Parathyroid adenoma (tissue), 2 donors: ENCODE measurements at regions not wholly inside any gene's neighbourhood (a gene's known extent, or its start where the extent isn't known, plus 50 kb on each side); places are given as distances from the start of the nearest gene placed in this dataset.

Source experiments
- H2AFZ ChIP-seq: fragments of 300-600 bp; sonication (generic); one replicate; pipeline ENCODE4 v1.7.0; 2017; ENCODE audit warnings: antibody characterized with exemption, mild to moderate bottlenecking
- H3K27ac ChIP-seq: fragments of 300-600 bp; sonication (generic); one replicate; pipeline ENCODE4 v1.7.0; 2017
- H3K27me3 ChIP-seq: fragments of 300-600 bp; sonication (generic); one replicate; pipeline ENCODE4 v1.7.0; 2017; ENCODE audit warnings: low read length; ENCODE audit not compliant: control insufficient read depth, insufficient read depth
- H3K36me3 ChIP-seq: fragments of 300-600 bp; sonication (generic); one replicate; pipeline ENCODE4 v1.7.0; 2017; ENCODE audit warnings: low read length; ENCODE audit not compliant: control insufficient read depth, insufficient read depth
- H3K4me1 ChIP-seq: fragments of 300-600 bp; sonication (generic); one replicate; pipeline ENCODE4 v1.7.0; 2017; ENCODE audit warnings: control low read depth
- H3K4me2 ChIP-seq: fragments of 300-600 bp; sonication (generic); one replicate; pipeline ENCODE4 v1.7.0; 2017; ENCODE audit warnings: low read length
- H3K4me3 ChIP-seq: fragments of 300-600 bp; sonication (generic); one replicate; pipeline ENCODE4 v1.7.0; 2017; ENCODE audit warnings: low read depth, low read length
- H3K79me2 ChIP-seq: fragments of 300-600 bp; sonication (generic); one replicate; pipeline ENCODE4 v1.7.0; 2017; ENCODE audit warnings: control low read depth
- H3K9ac ChIP-seq: fragments of 300-600 bp; sonication (generic); one replicate; pipeline ENCODE4 v1.7.0; 2017; ENCODE audit warnings: mild to moderate bottlenecking
- H3K9me3 ChIP-seq: fragments of 300-600 bp; sonication (generic); one replicate; pipeline ENCODE4 v1.7.0; 2017; ENCODE audit warnings: low read length; ENCODE audit not compliant: control insufficient read depth
- CTCF ChIP-seq: fragments of 300-600 bp; sonication (generic); IDR thresholded peaks from one replicate; pipeline ENCODE4 v1.7.0; 2017; ENCODE audit warnings: antibody characterized with exemption, mild to moderate bottlenecking
- donor health status: primary hyperparathyroidism.

DNA sequence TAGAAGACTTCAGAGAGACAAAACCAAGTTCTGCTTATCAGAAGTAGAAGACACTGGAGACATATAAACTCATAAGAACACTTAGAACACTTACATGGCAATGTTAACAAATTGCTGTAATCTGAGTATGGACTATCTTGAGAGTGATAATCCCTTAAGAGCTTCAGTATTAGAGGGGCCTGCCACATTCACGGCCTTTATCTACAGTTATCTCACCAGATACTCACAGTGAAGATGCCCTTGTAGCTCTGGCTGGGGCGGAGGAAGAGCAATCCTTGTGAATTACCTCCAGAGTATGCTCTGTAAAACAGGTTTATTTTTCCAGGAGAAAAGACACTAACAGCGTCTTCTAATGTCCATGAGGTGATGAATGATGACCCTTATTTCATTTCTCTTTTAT, 762.8 kb downstream of the FAM181B start:
- no peak for TF ChIP-seq CTCF
- H3K36me3 ChIP-seq, result no peaks in the 10 kb centered on the region
- no peak overlapping the region for H3K27ac ChIP-seq
- no peak overlapping the region for H3K4me3 ChIP-seq
- no peak overlapping the region for H3K9ac ChIP-seq
- no peaks in the 10 kb centered on the region for H3K27me3 ChIP-seq
- no peaks in the 10 kb centered on the region for H3K4me1 ChIP-seq
- H3K4me2 ChIP-seq, result no peak overlapping the region
- H3K79me2 ChIP-seq, result no peaks in the 10 kb centered on the region
- H3K9me3 ChIP-seq, result no peaks in the 10 kb centered on the region
- no peak overlapping the region for H2AFZ ChIP-seq

- H3K9me3 ChIP-seq, result no peaks in the 10 kb centered on the region
- H3K4me1 ChIP-seq, result no peaks in the 10 kb centered on the region
- no peak overlapping the region for H3K27ac ChIP-seq
- no peak for TF ChIP-seq CTCF
- no peak overlapping the region for H3K4me3 ChIP-seq
- no peak overlapping the region for H3K9ac ChIP-seq
- H3K27me3 ChIP-seq, result no peaks in the 10 kb centered on the region
- no peak overlapping the region for H3K4me2 ChIP-seq
- no peak overlapping the region for H2AFZ ChIP-seq
- H3K79me2 ChIP-seq, result no peaks in the 10 kb centered on the region
- H3K36me3 ChIP-seq, result no peaks in the 10 kb centered on the region
These were observed 766.4 kb downstream of the FAM181B start for GRCh38 chr11:81967242-81967641.

DNA sequence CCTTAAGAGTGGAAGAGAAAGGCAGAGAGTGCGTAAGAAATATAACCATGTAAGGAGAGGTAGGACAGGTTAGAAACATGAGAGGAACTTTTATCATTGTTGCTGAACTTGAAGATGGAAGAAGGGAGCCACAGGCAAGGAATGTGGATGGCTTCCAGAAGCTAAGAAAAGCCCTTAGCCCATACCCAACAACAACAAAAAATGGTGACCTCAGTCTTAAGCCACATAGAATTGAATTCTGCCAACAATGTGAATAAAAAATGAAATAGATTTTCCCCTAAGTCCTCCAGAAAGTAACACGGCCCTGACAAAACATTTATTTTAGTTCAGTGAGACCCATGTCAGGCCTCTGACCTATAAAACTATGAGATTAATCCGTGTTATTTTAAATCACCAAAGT, 767.3 kb downstream of the FAM181B start:
- Histone ChIP-seq H3K79me2 (no peaks in the 10 kb centered on the region), H3K4me1 (no peaks in the 10 kb centered on the region), H3K9me3 (no peaks in the 10 kb centered on the region), H3K27ac (no peak overlapping the region), H3K4me3 (no peak overlapping the region), H2AFZ (no peak overlapping the region), H3K36me3 (no peaks in the 10 kb centered on the region), H3K9ac (no peak overlapping the region), H3K4me2 (no peak overlapping the region), H3K27me3 (no peaks in the 10 kb centered on the region)
- TF ChIP-seq CTCF, result no peak

DNA sequence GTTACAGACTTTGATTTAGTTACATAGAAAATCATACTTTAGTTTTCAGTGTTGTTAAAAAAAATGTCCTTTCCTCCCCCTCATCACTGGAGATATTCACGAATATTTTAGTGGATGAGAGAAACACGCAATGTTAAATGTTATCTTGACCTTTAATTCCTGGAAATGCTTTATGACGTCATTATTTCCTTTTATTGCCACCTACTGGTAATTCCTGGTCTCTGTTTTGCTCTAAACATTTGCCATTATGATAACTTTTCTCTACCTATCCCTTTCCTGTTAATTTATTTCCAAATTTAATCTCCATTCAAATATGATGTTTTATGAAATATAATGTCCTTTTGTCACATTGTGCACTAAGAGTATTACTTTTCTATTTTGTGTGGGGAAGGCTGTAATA, 770.6 kb downstream of the FAM181B start:
- H3K9ac ChIP-seq, result no peak overlapping the region
- H3K4me1 ChIP-seq, result no peaks in the 10 kb centered on the region
- no peaks in the 10 kb centered on the region for H3K36me3 ChIP-seq
- H3K27me3 ChIP-seq, result no peaks in the 10 kb centered on the region
- no peaks in the 10 kb centered on the region for H3K9me3 ChIP-seq
- no peak overlapping the region for H3K27ac ChIP-seq
- TF ChIP-seq CTCF, result no peak
- no peaks in the 10 kb centered on the region for H3K79me2 ChIP-seq
- no peak overlapping the region for H2AFZ ChIP-seq
- H3K4me2 ChIP-seq, result no peak overlapping the region
- no peak overlapping the region for H3K4me3 ChIP-seq

- no peak overlapping the region for H3K4me2 ChIP-seq
- no peaks in the 10 kb centered on the region for H3K36me3 ChIP-seq
- H3K4me1 ChIP-seq, result no peaks in the 10 kb centered on the region
- H3K27ac ChIP-seq, result no peak overlapping the region
- H3K9me3 ChIP-seq, result no peaks in the 10 kb centered on the region
- TF ChIP-seq CTCF, result no peak
- H3K9ac ChIP-seq, result no peak overlapping the region
- no peaks in the 10 kb centered on the region for H3K27me3 ChIP-seq
- H3K4me3 ChIP-seq, result no peak overlapping the region
- no peaks in the 10 kb centered on the region for H3K79me2 ChIP-seq
- no peak overlapping the region for H2AFZ ChIP-seq
These were observed 773.2 kb downstream of the FAM181B start for GRCh38 chr11:81960443-81960842.
